Stimulated activated effector memory CD8-positive, alpha-beta T cell treated with anti-CD3 and anti-CD28 coated beads, Interleukin-12 subunit alpha, Interleukin-12 subunit beta, amount 100 ng/mL, for 72 hours (primary cell): ENCODE measurements at regions not wholly inside any gene's neighbourhood (a gene's known extent, or its start where the extent isn't known, plus 50 kb on each side); places are given as distances from the start of the nearest gene placed in this dataset.
"Not testable (repeated sequence)": the region's sequence is repeated elsewhere in the genome, so short reads cannot be mapped to it uniquely, and the experiment has no call there.

Source experiments
- ATAC-seq: fragments of 150-1000 bp; cut with Tn5 transposase; 2 replicates; pipeline ENCODE4 v1.10.0; 2021
- DNase-seq, 2 donors: peaks; one replicate each; pipeline ENCODE4 v3.0.0; 2021 to 2022; ENCODE audit warnings: low spot score in 2 of 2
- H3K27ac Mint-ChIP-seq: one replicate; pipeline ENCODE4 v1.8.0; 2022; ENCODE audit warnings: mild to moderate bottlenecking, mixed read lengths
- H3K36me3 Mint-ChIP-seq: one replicate; pipeline ENCODE4 v1.8.0; 2022; ENCODE audit warnings: mild to moderate bottlenecking, mixed read lengths
- H3K4me1 Mint-ChIP-seq: one replicate; pipeline ENCODE4 v1.8.0; 2022; ENCODE audit warnings: mixed read lengths
- H3K4me3 Mint-ChIP-seq: one replicate; pipeline ENCODE4 v1.8.0; 2022; ENCODE audit warnings: mild to moderate bottlenecking, mixed read lengths
- H3K9me3 Mint-ChIP-seq: one replicate; pipeline ENCODE4 v1.8.0; 2022; ENCODE audit warnings: mixed read lengths

DNA sequence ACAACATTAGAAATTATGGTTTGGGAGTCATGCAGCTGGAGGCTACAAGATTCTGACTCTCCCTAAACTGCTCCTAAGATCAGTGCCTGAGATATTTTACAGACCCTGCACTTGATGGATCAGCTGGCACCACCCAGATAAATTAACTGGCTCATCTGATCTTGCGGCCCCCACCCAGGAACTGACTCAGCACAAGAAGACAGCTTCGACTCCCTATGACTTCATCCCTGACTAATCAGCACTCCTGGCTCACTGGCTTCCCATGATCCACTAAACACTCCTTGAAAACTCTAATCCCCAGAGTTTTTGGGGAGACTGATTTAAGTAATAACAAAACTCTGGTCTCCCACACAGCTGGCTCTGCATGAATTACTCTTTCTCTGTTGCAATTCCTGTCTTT is 617.8 kb upstream of the AUTS2 start:
- not testable (repeated sequence) for DNase-seq, H3K36me3 Mint-ChIP-seq, H3K27ac Mint-ChIP-seq, ATAC-seq, H3K4me3 Mint-ChIP-seq, H3K4me1 Mint-ChIP-seq
- H3K9me3 Mint-ChIP-seq = peaks cover 14% of the 10 kb centered on the region

DNA sequence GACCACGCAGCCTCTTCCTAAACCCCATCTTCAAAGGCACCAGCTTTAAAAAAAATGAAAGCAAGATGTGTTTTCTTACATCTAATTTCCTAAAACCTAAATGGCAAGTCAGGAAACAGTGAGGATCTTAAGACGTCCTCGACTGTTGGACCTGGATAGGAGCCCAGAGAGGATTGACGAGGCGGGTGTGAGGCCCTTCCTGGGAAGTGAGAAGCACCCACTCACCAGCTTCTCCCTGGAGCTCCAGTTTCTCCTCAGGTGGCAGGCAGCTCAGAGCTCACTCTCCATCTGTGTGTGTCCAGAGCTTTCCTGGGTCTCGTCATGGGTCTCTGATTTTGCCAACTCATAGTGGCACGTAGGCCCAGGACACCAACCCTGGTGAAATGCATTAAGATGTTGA is 614.0 kb upstream of the AUTS2 start:
- ATAC-seq (no peak), DNase-seq (no peak)
- Mint-ChIP-seq H3K9me3 (peaks cover 14% of the 10 kb centered on the region), H3K4me1 (no peaks in the 10 kb centered on the region), H3K4me3 (no peak overlapping the region), H3K27ac (no peak overlapping the region), H3K36me3 (no peaks in the 10 kb centered on the region)

DNA sequence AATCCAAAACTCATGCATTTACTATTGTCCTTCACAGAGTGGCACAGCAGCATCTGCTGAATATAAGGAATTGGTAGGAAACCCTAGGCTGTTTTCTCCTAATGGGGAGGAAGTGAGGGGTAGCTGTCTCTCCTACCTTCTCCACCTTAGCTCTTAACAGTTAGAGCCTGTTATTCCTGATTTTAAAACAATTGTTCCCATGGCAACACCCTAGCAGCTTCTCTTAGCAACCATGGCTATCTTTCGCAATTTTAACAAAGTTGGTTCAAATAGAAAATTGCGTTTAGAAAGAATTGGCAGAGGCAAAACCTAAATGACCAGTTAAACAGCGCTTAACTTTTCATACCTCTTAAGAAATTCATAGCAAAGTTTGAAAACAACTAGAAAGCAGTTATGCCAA is 603.4 kb upstream of the AUTS2 start:
- Mint-ChIP-seq H3K9me3 (peaks cover 2% of the 10 kb centered on the region), H3K4me3 (no peak overlapping the region), H3K27ac (no peak overlapping the region), H3K36me3 (no peaks in the 10 kb centered on the region), H3K4me1 (no peaks in the 10 kb centered on the region)
- no peak for DNase-seq
- no peak for ATAC-seq

DNA sequence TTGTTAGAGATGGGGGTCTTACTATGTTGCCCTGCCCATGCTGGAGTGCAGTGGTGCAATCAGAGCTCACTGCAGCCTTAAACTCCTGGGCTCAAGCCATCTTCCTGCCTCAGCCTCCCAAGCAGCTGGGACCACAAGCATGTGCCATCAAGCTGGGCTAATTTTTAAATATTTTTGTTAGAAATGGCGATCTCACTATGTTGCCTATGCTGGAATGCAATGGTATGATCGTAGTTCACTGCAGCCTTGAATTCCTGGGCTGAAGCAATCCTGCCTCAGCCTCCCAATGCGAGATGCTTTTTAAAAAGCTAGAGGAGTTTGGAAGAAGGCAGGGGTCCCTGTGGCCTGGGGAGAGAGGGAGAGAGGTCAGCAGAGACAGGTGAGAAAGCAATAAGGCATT is 600.1 kb upstream of the AUTS2 start:
- Mint-ChIP-seq H3K4me1 (no peaks in the 10 kb centered on the region), H3K36me3 (no peaks in the 10 kb centered on the region), H3K4me3 (no peak overlapping the region), H3K9me3 (peaks cover 21% of the 10 kb centered on the region), H3K27ac (no peak overlapping the region)
- no peak for ATAC-seq
- no peak for DNase-seq

DNA sequence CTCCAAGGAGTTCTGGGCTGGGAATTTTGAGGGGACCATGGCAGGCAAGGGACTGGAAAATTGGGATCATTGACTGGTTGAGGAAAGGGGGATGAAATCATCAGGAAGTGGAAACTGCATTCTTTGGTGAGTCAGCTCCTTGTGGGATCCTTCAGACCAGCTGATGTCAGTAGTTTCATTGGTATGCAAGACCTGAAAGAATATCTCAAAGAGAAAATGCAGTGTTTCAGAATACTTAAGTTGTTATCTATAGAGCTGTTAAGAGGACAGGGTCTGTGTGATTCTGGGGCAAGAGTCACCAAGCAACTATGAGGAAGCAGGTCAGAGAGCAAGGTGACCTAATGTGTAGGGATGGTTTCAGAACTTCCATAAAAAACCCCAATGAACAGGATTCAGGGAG is 595.9 kb upstream of the AUTS2 start:
- DNase-seq (no peak), ATAC-seq (no peak)
- Mint-ChIP-seq H3K4me1 (no peaks in the 10 kb centered on the region), H3K27ac (no peak overlapping the region), H3K36me3 (no peaks in the 10 kb centered on the region), H3K4me3 (no peak overlapping the region), H3K9me3 (peaks cover 26% of the 10 kb centered on the region)

DNA sequence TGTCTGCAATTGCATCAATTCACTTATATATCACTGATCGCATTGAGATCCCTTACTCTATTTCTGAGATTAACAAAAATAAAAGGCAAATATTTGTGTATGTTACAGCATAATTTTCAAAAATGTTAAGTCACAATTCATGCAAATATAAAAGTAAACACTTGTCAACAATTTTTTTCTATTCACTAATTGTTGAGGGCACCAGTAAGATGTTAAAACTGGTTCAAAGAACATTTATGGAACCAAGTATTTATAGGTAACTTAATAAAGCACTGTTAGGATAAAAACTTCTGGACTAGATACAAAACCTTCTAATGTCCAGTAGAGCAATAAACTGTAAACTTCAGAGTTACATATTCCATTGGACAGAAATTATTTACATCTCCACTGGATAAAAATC is 586.1 kb upstream of the AUTS2 start:
- no peaks in the 10 kb centered on the region for H3K4me1 Mint-ChIP-seq
- H3K36me3 Mint-ChIP-seq = no peaks in the 10 kb centered on the region
- peaks cover 7% of the 10 kb centered on the region for H3K9me3 Mint-ChIP-seq
- ATAC-seq (no peak), DNase-seq (no peak)
- no peak overlapping the region for H3K4me3 Mint-ChIP-seq
- H3K27ac Mint-ChIP-seq = no peak overlapping the region

DNA sequence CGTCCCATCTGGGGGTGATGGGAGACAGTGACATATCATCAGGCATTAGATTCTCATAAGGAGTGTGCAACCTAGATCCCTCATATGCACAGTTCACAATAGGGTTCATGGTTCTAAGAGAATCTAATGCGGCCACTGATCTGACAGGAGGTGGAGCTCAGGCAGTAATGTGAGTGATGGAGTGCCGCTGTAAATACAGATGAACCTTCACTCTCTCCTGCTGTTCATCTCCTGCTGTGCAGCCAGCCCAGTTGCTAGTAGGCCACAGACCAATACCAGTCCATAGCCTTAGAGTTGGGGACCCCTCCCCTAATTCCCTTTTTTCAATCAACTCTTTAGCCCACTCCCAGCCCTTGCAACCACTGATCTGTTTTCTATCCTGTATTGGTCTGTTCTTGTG is 581.1 kb upstream of the AUTS2 start:
- H3K9me3 Mint-ChIP-seq = peaks cover 15% of the 10 kb centered on the region
- DNase-seq (no peak), ATAC-seq (no peak)
- no peak overlapping the region for H3K4me3 Mint-ChIP-seq
- no peak overlapping the region for H3K27ac Mint-ChIP-seq
- no peaks in the 10 kb centered on the region for H3K4me1 Mint-ChIP-seq
- no peaks in the 10 kb centered on the region for H3K36me3 Mint-ChIP-seq

DNA sequence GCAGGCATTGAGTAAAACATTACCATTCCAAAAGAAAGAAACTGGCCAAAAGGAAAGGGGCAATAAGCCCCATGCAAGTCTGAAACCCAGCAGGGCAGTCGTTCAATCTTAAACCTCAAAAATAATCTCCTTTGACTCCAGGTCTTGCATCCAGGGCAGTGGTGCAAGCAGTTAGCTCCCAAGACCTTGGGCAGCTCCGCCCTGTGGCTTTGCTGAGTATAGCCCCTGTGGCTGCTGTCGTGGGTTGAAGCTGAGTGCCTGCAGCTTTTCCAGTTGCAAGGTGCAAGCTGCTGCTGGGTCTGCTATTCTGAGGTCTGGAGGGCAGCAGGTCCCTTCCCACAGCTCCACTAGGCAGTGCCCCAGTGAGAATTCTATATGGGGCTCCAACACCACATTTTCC is 580.1 kb upstream of the AUTS2 start:
- ATAC-seq (no peak), DNase-seq (no peak)
- Mint-ChIP-seq H3K4me3 (no peak overlapping the region), H3K9me3 (peaks cover 17% of the 10 kb centered on the region), H3K36me3 (no peaks in the 10 kb centered on the region), H3K4me1 (no peaks in the 10 kb centered on the region), H3K27ac (no peak overlapping the region)

DNA sequence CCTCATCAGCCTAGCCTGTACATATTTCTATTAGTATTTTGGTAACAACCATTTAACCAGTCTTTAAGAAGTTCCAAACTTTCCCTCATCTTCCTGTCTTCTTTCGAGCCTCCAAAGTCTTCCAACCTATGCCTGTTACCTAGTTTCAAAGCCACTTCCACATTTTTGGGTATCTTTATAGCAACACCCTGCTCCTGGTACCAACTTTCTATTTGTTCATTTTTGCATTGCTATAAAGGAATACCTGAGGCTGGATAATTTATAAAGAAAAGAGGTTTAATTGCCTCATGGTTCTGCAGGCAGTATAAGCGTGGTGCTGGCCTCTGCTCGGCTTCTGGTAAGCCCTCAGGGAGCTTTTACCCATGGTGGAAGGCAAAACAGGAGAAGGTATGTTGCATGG is 578.8 kb upstream of the AUTS2 start:
- no peak for DNase-seq
- peaks cover 15% of the 10 kb centered on the region for H3K9me3 Mint-ChIP-seq

DNA sequence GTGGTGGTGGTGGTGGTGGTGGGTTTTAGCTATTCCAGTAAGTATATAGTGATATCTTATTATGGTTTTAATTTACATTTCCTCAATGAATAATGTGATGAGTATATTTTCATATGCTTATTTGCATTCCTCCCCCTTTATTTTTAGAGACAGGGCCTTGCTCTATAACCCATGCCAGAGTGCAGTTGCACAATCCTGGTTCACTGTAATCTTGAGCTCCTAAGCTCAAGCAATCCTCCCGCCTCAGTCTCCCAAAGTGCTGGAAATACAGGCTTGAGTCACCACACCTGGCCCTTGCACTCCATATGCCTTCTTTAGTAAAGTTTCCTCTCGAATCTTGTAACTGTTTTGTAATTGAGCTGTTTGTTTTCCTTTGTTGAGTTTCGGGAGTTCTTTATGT is 577.7 kb upstream of the AUTS2 start:
- H3K36me3 Mint-ChIP-seq = no peaks in the 10 kb centered on the region
- peaks cover 14% of the 10 kb centered on the region for H3K9me3 Mint-ChIP-seq
- H3K4me3 Mint-ChIP-seq = no peak overlapping the region
- DNase-seq (no peak), ATAC-seq (no peak)
- no peak overlapping the region for H3K27ac Mint-ChIP-seq
- H3K4me1 Mint-ChIP-seq = no peaks in the 10 kb centered on the region

More for the DNA sequence above, 578.8 kb upstream of the AUTS2 start:
- Mint-ChIP-seq H3K4me3 (no peak overlapping the region), H3K4me1 (no peaks in the 10 kb centered on the region), H3K27ac (no peak overlapping the region), H3K36me3 (no peaks in the 10 kb centered on the region)
- no peak for ATAC-seq

DNA sequence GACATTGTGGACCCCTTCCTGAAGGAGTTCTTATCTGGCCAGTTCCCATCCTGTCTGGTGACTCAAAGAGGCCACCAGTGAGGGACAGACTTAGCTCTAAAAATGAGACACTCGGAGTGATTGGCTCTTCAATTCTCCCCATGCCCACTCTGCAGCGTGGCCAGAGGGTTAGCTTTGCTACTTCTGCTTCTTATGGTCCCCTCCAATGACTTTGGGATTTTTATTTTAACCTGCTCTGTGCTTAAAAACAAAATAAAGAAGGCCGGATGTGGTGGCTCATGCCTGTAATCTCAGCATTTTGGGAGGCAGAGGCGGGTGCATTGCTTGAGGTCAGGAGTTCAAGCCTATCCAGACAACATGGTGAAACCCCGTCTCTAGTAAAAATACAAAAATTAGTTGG is 573.0 kb upstream of the AUTS2 start:
- H3K4me3 Mint-ChIP-seq = no peak overlapping the region
- H3K27ac Mint-ChIP-seq = no peak overlapping the region
- DNase-seq = no peak
- H3K36me3 Mint-ChIP-seq = no peaks in the 10 kb centered on the region
- ATAC-seq = no peak
- H3K4me1 Mint-ChIP-seq = no peaks in the 10 kb centered on the region
- peaks cover 3% of the 10 kb centered on the region for H3K9me3 Mint-ChIP-seq

DNA sequence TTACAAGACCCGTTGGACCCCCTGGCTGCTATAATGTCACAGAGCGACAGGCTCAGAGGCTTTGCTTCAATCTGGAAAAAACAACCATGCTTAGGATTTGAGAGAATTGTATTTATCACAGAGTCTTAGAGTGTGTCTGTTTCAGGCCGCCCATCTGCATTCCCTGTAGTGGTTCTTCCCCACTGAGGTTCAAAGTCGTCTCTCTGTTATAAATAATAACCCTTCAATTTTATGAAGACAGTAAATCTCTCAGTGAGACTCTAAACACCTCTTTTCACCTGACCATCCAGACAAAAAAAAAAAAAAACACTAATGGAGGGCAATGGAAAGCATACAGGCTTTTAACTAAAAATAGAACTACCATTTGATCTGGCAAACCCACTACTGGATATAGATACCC is 565.4 kb upstream of the AUTS2 start:
- ATAC-seq = no peak
- peaks cover 5% of the 10 kb centered on the region for H3K9me3 Mint-ChIP-seq

DNA sequence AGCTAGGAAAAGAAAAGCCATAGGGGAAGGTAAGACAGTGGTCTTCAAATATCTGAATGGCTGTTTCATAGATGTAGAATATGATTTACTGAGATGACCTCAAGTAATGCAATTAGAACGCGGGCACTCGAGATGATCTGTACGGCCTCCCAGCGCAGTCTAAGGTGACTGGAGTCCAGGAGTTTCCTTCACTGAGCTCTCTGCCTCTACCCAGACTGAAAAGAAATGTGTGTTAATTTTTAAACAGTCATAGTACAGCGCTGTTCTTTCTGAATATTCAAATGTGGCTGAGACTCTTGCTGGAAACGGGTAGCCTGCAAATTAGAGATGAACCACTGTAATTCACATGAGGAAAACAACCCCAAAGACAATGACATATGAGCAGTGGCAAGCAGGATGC is 562.4 kb upstream of the AUTS2 start:
- no peak for ATAC-seq
- H3K36me3 Mint-ChIP-seq = no peaks in the 10 kb centered on the region
- H3K4me3 Mint-ChIP-seq = no peak overlapping the region

More for the DNA sequence above, 565.4 kb upstream of the AUTS2 start:
- Mint-ChIP-seq H3K4me3 (no peak overlapping the region), H3K27ac (no peak overlapping the region), H3K4me1 (no peaks in the 10 kb centered on the region), H3K36me3 (no peaks in the 10 kb centered on the region)
- no peak for DNase-seq

DNA sequence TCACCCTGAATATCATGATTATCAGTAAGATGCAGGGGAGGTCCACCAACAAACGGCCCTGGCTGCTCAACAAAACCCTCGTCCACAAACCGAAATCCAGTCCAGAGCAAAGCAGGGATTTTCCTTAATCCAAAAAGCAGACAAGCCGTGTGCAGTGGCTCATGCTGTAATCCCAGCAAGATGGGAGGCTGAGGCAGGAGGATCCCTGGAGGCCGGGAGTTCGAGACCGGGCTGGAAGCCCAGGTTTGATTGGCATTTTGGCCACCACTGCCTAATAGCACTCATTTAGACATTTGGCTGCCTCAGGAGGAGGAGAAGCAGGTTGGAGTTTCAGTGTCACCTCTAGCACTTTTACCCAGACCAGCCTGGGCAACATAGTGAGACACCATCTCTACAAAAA is 562.0 kb upstream of the AUTS2 start:
- Mint-ChIP-seq H3K4me1 (no peaks in the 10 kb centered on the region), H3K36me3 (no peaks in the 10 kb centered on the region), H3K4me3 (no peak overlapping the region), H3K27ac (no peak overlapping the region), H3K9me3 (peaks cover 2% of the 10 kb centered on the region)
- no peak for ATAC-seq
- no peak for DNase-seq

More for the DNA sequence above, 562.4 kb upstream of the AUTS2 start:
- Mint-ChIP-seq H3K4me1 (no peaks in the 10 kb centered on the region), H3K9me3 (peaks cover 2% of the 10 kb centered on the region), H3K27ac (no peak overlapping the region)
- no peak for DNase-seq

DNA sequence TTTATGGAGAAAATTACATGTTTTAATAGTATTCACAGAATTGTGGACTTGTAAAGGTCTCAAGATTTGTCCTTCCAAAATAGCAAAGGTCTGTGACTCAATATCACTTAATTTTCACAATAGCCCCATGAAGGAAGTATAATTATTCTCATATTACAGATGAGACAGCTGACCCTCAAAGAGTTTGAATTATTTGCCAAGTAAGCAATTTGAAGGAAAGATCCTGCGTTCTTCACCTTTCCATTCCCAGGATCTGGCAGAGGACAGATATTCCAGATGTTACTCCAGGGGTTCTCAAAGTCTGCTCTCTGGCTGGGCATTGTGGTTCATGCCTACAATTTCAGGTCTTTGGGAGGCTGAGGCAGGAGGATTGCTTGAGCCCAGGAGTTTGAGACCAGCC is 559.4 kb upstream of the AUTS2 start:
- H3K4me1 Mint-ChIP-seq = no peaks in the 10 kb centered on the region
- DNase-seq (no peak), ATAC-seq (no peak)
- H3K4me3 Mint-ChIP-seq = no peak overlapping the region
- no peaks in the 10 kb centered on the region for H3K36me3 Mint-ChIP-seq
- no peak overlapping the region for H3K27ac Mint-ChIP-seq
- H3K9me3 Mint-ChIP-seq = peaks cover 8% of the 10 kb centered on the region

DNA sequence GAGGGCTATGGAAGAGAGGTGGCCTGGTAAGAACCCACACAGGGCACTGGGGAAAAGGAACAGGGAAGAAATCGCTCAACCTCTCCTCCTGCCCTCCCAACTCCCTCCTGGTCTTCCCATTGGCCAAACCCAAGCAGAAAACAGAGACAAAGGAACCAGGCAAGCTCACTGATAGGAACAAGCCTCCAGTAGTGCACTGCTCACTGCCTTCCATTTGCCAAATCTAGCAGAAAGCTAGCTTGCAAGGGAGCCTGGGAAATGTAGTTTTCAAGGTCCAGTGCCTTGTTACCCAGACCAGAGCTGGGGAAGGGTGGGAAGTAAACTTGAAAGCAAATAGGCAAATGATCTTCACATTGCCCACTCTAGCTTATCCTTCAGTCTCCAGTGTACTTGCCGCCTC is 556.1 kb upstream of the AUTS2 start:
- no peak for ATAC-seq

DNA sequence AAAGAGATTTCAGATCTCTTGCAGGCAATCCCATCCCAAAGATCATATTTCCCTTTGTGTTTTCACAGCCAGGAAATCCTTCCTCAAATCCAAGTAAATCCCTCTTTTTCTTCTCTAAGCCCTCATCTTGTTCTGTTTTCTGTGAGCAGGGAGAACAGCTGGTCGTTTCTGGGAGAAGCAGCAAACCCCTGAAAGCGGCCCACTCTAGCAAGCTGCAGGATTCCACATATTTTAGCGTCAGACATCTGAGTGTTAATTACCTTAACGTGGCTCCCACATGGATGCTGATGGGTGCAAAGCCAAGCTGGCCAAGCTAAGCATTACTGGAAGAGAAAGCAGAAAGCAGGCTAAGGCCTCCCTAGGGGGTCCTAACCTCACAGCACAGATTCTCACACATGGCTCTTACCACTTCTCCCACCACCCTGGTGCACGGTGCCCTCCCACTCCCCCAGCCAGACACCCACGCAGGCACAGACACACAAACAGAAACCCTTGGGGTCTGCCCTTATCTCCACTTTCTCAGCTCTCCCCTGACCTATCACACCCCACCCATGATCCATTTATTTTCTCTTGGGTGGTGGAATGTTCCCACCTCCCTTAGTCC is 551.0 kb upstream of the AUTS2 start:
- Mint-ChIP-seq H3K27ac (no peak overlapping the region), H3K4me1 (no peaks in the 10 kb centered on the region), H3K9me3 (peaks cover 18% of the 10 kb centered on the region), H3K4me3 (no peak overlapping the region), H3K36me3 (no peaks in the 10 kb centered on the region)
- DNase-seq (no peak), ATAC-seq (no peak)

More for the DNA sequence above, 556.1 kb upstream of the AUTS2 start:
- Mint-ChIP-seq H3K36me3 (no peaks in the 10 kb centered on the region), H3K27ac (no peak overlapping the region), H3K9me3 (peaks cover 11% of the 10 kb centered on the region), H3K4me1 (no peaks in the 10 kb centered on the region), H3K4me3 (no peak overlapping the region)
- DNase-seq = no peak
